Body of pancreas (tissue), 4 donors: ENCODE measurements at regions not wholly inside any gene's neighbourhood (a gene's known extent, or its start where the extent isn't known, plus 50 kb on each side); places are given as distances from the start of the nearest gene placed in this dataset.
"Not testable (repeated sequence)": the region's sequence is repeated elsewhere in the genome, so short reads cannot be mapped to it uniquely, and the experiment has no call there.

Experiments used
- ATAC-seq: fragments of 150-250 bp; one replicate; pipeline ENCODE4 v1.9.1; 2016
- DNase-seq, 4 donors: peaks; one replicate each; pipeline ENCODE4 v3.0.0-alpha.2; 2019
- H3K27ac ChIP-seq, 4 donors: fragments of 200-600 bp; sonication (generic); 1 replicate in 3 of 4; 2 replicates in 1 of 4; pipeline versions ENCODE4 v1.5.1 to v1.6.1; 2016 to 2019; ENCODE audit warnings: mild to moderate bottlenecking in 1 of 4, mixed read lengths in 1 of 4, moderate library complexity in 1 of 4
- H3K27me3 ChIP-seq, 2 donors: fragments of 200-600 bp; sonication (generic); one replicate each; pipeline ENCODE4 v1.6.0; 2016; ENCODE audit warnings: mild to moderate bottlenecking in 1 of 2
- H3K36me3 ChIP-seq, 2 donors: fragments of 200-600 bp; sonication (generic); replicated peaks in 1 of 2; 2 replicates each; pipeline ENCODE4 v1.5.1; 2016; ENCODE audit warnings: low read depth in 2 of 2; ENCODE audit not compliant: insufficient read depth in 1 of 2
- H3K4me1 ChIP-seq: fragments of 200-600 bp; sonication (generic); one replicate; pipeline ENCODE4 v1.6.0; 2016
- H3K4me3 ChIP-seq, 2 donors: fragments of 200-600 bp; sonication (generic); 1 replicate in 1 of 2; 2 replicates in 1 of 2; pipeline ENCODE4 v1.5.1; 2016 to 2019
- H3K9me3 ChIP-seq, 3 donors: fragments of 200-600 bp; sonication (generic); 1 replicate in 2 of 3; 2 replicates in 1 of 3; pipeline ENCODE4 v1.5.1; 2016
- POLR2A ChIP-seq, 3 donors: fragments of 450-650 bp; IDR thresholded peaks; one replicate each; pipeline ENCODE4 v1.6.1; 2016; ENCODE audit warnings: antibody characterized with exemption in 3 of 3, mild to moderate bottlenecking in 2 of 3
- WGBS, 2 donors: methylation state at CpG; one replicate each; pipeline ENCODE4 v1.1.5; 2017; 5-methylcytosine and 5-hydroxymethylcytosine counted together
- intact Hi-C: fragments of 100-400 bp; cut with DNase I; formaldehyde crosslinking; loops from one replicate; pipeline ENCODE4 v1.15.1; 2023
- TF ChIP-seq, protein P1 (sequence below), 7 experiments: fragments of 450-650 bp in 4 of 7; fragments of 200-600 bp in 3 of 7; sonication (generic) in 3 of 7; IDR thresholded peaks; one replicate each; pipeline ENCODE4 v1.5.1; 2016 to 2019; ENCODE audit warnings: antibody characterized with exemption in 7 of 7

DNA sequence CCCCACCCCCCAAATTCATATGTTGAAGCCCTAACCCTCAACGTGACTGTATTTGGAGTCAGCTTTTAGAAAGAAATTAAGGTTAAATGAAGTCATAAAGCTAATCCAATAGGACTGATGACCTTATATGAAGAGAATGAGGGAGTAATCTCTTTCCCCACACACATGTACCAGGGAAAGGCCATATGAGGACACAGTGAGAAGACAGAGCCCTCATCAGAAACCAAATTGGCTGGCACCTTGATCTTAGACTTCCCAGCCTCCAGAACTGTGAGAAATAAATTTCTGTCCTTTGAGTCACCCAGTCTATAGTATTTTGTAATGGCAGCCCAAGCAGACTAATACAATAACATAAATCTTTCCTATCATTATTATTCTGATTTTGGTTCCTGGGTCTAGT, 194.7 kb upstream of the NANOGP8 start:
- Histone ChIP-seq H3K36me3 (no peaks in the 10 kb centered on the region), H3K4me1 (no peaks in the 10 kb centered on the region), H3K9me3 (peaks cover 0 to 9% (median 0%) of the 10 kb centered on the region in 3 donors), H3K4me3 (no peak overlapping the region), H3K27ac (no peak overlapping the region), H3K27me3 (no peaks in the 10 kb centered on the region)
- WGBS, 2 donors, result 67 to 85% methylated on average over 1 of the region's 1 CpG
- DNase-seq, result no peak
- no peak for TF ChIP-seq POLR2A (IDR thresholded peaks at IDR 0.05)
- TF ChIP-seq, protein P1, sequence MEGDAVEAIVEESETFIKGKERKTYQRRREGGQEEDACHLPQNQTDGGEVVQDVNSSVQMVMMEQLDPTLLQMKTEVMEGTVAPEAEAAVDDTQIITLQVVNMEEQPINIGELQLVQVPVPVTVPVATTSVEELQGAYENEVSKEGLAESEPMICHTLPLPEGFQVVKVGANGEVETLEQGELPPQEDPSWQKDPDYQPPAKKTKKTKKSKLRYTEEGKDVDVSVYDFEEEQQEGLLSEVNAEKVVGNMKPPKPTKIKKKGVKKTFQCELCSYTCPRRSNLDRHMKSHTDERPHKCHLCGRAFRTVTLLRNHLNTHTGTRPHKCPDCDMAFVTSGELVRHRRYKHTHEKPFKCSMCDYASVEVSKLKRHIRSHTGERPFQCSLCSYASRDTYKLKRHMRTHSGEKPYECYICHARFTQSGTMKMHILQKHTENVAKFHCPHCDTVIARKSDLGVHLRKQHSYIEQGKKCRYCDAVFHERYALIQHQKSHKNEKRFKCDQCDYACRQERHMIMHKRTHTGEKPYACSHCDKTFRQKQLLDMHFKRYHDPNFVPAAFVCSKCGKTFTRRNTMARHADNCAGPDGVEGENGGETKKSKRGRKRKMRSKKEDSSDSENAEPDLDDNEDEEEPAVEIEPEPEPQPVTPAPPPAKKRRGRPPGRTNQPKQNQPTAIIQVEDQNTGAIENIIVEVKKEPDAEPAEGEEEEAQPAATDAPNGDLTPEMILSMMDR (IDR thresholded peaks at IDR 0.05), result no peak
- intact Hi-C loops, result no loop called here
- ATAC-seq, result no peak

DNA sequence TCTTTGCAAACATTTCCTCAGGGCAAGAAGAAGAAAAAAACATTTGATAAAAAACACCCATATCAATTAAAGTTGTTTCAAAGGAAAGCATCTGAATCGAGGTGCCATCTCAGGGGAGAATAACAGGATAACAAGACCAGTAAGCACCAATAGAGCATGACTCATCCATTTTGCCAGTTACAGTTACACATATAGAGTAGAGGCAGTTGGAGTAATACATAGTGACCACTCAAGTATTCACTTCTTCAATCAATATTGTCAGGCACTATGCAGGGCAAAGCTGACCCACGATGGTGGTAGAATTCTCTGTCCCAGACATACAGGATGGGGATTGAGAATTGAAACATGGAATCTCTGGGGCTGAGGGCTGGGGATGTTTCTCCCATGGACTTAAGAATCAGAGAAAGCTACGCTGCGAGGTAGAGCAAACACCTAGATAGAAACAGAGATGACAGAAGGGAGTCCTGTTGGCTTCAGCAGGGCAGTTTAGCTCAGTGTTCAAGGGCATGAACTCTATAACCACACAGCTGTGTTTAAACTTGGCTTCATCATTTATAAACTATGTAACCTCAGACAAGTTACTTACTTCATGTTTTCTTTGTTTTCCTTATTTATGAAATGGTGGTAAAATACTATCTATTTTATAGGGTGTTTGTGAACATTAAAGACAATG, 186.4 kb upstream of the NANOGP8 start:
- no peaks in the 10 kb centered on the region for H3K36me3 ChIP-seq
- ATAC-seq (no peak), DNase-seq (no peak)
- intact Hi-C loops, result no loop called here
- H3K4me3 ChIP-seq, result no peak overlapping the region
- no peaks in the 10 kb centered on the region for H3K4me1 ChIP-seq
- TF ChIP-seq POLR2A (IDR thresholded peaks at IDR 0.05), result no peak
- TF ChIP-seq, protein P1 (IDR thresholded peaks at IDR 0.05), result no peak
- no peaks in the 10 kb centered on the region for H3K27me3 ChIP-seq
- H3K27ac ChIP-seq, result no peak overlapping the region
- H3K9me3 ChIP-seq, result no peaks in the 10 kb centered on the region
- WGBS, 2 donors, result 64 to 83% methylated on average over 4 of the region's 4 CpGs

DNA sequence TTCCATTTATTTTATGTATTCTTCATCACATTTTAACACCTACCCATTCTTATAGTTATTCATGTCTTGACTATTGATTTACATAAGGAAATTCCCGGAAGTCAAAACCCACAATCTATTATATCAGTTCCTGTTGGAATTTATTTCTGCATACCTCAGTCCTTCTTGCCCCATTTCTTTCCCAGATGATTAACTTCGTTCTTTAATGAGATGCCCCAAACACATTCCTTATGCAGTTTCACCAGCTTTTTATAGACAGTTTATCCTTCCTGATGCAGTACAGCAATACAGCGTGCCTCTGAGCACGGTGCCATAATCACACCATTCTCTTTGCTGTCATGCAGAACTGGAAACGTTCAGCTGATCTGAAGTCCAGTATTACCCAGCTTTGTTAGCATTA, 175.8 kb upstream of the NANOGP8 start:
- H3K27me3 ChIP-seq, result no peaks in the 10 kb centered on the region
- no peak for ATAC-seq
- no peak for DNase-seq
- no peak overlapping the region for H3K27ac ChIP-seq
- no peak overlapping the region for H3K4me3 ChIP-seq
- intact Hi-C loops, result no loop called here
- TF ChIP-seq POLR2A (IDR thresholded peaks at IDR 0.05), result no peak
- TF ChIP-seq, protein P1 (IDR thresholded peaks at IDR 0.05), result no peak
- H3K9me3 ChIP-seq, result no peaks in the 10 kb centered on the region
- H3K4me1 ChIP-seq, result no peaks in the 10 kb centered on the region
- WGBS, 2 donors, result 70 to 79% methylated on average over 5 of the region's 5 CpGs
- no peaks in the 10 kb centered on the region for H3K36me3 ChIP-seq

DNA sequence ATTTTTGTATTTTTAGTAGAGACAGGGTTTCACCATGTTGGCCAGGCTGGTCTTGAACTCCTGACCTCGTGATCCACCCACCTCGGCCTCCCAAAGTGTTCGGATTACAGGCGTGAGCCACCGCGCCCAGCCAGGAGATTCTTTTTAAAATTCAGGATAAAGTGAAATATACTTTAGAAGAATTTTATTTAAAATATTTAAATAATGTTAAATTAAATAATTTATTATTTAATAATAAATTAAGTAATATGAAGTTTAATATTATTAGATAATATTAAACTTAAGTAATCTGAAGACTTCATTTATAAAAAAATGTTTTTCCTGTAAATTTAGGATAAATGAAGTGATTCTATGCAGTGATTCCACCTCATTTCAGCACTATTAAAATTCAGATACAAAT, 175.2 kb upstream of the NANOGP8 start:
- DNase-seq, result not testable (repeated sequence)

DNA sequence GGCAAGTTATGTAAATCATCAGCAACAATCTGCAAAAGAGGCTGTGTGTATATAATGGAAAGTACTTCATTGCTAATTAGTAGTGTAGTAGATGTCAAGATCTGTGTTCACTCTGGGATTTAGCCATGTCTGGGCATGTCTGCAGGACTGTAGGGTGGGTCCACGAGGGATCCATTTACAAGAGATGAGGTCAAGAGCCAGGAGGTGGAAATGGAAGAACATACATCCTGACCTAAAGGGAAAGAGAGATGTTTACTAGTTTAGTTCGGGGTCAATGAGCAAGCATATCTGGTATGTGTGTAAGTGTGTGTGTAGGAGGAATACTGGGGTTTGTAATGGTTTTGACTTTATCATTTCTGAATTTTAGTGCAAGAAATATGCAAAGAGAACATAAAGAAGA, 171.5 kb upstream of the NANOGP8 start:
- Histone ChIP-seq H3K9me3 (no peaks in the 10 kb centered on the region), H3K27ac (no peak overlapping the region), H3K27me3 (no peaks in the 10 kb centered on the region), H3K36me3 (no peaks in the 10 kb centered on the region), H3K4me1 (no peaks in the 10 kb centered on the region), H3K4me3 (no peak overlapping the region)
- 82 to 93% methylated on average over 2 of the region's 2 CpGs for WGBS, 2 donors
- no peak for ATAC-seq
- intact Hi-C loops, result no loop called here
- DNase-seq, result no peak
- TF ChIP-seq, protein P1 (IDR thresholded peaks at IDR 0.05), result no peak
- no peak for TF ChIP-seq POLR2A (IDR thresholded peaks at IDR 0.05)

More for the DNA sequence above, 175.2 kb upstream of the NANOGP8 start:
- H3K27ac ChIP-seq, ATAC-seq, H3K4me1 ChIP-seq, H3K27me3 ChIP-seq, H3K36me3 ChIP-seq, H3K9me3 ChIP-seq, H3K4me3 ChIP-seq, intact Hi-C loops: not testable (repeated sequence)
- WGBS, 2 donors, result 96 to 98% methylated on average over 6 of the region's 6 CpGs
